Mesothelial cell of epicardium (in vitro differentiated cells): ENCODE measurements at regions not wholly inside any gene's neighbourhood (a gene's known extent, or its start where the extent isn't known, plus 50 kb on each side); places are given as distances from the start of the nearest gene placed in this dataset.

Experiments
- DNase-seq, 2 experiments: peaks; one replicate each; pipeline ENCODE4 v3.0.0; 2021; ENCODE audit warnings: low spot score in 2 of 2; ENCODE audit not compliant: unreplicated experiment in 2 of 2
- H3K27ac Mint-ChIP-seq: 2 replicates; pipeline ENCODE4 v1.8.0; 2021; ENCODE audit warnings: mixed read lengths
- H3K27me3 Mint-ChIP-seq: 2 replicates; pipeline ENCODE4 v1.8.0; 2021; ENCODE audit warnings: low read depth, mixed read lengths
- H3K36me3 Mint-ChIP-seq: 2 replicates; pipeline ENCODE4 v1.8.0; 2021; ENCODE audit warnings: mixed read lengths
- H3K4me1 Mint-ChIP-seq: 2 replicates; pipeline ENCODE4 v1.8.0; 2021; ENCODE audit warnings: mixed read lengths
- H3K4me3 Mint-ChIP-seq: 2 replicates; pipeline ENCODE4 v1.8.0; 2021; ENCODE audit warnings: mild to moderate bottlenecking, moderate library complexity, mixed read lengths
- H3K9me3 Mint-ChIP-seq: 2 replicates; pipeline ENCODE4 v1.8.0; 2021; ENCODE audit warnings: mixed read lengths
- TF ChIP-seq, protein P1 (sequence below): fragments of 200-600 bp; sonication (generic); IDR thresholded peaks from one replicate; pipeline ENCODE4 v1.5.0; 2021; ENCODE audit warnings: antibody characterized with exemption; ENCODE audit not compliant: unreplicated experiment

DNA sequence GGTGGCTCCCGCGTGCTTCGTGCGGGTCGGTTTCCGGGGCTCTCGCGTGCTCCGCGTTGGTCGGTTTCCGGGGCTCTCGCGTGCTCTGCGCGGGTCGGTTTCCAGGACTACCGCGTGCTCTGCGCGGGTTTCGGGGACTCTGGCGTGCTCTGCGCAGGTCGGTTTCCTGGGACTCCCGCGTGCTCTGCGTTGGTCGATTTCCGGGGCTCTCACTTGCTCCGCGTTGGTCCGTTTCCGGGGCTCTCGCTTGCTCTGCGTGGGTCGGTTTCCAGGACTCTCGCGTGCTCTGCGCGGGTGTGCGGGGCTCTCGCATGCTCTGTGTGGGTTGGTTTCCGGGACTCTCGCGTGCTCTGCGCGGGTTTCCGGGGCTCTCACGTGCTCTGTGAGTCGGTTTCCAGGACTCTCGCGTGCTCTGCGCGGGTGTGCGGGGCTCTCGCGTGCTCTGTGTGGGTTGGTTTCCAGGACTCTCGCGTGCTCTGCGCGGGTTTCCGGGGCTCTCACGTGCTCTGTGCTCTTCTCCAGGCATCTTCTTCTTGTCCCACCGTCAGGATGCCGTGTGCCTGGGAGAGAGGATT is 109.9 kb upstream of the LRPAP1 start:
- peaks cover 5% of the 10 kb centered on the region for H3K4me1 Mint-ChIP-seq
- H3K27me3 Mint-ChIP-seq, result peaks cover 30% of the 10 kb centered on the region
- no peak overlapping the region for H3K4me3 Mint-ChIP-seq
- H3K36me3 Mint-ChIP-seq, result no peaks in the 10 kb centered on the region
- H3K27ac Mint-ChIP-seq, result no peak overlapping the region
- TF ChIP-seq, protein P1, sequence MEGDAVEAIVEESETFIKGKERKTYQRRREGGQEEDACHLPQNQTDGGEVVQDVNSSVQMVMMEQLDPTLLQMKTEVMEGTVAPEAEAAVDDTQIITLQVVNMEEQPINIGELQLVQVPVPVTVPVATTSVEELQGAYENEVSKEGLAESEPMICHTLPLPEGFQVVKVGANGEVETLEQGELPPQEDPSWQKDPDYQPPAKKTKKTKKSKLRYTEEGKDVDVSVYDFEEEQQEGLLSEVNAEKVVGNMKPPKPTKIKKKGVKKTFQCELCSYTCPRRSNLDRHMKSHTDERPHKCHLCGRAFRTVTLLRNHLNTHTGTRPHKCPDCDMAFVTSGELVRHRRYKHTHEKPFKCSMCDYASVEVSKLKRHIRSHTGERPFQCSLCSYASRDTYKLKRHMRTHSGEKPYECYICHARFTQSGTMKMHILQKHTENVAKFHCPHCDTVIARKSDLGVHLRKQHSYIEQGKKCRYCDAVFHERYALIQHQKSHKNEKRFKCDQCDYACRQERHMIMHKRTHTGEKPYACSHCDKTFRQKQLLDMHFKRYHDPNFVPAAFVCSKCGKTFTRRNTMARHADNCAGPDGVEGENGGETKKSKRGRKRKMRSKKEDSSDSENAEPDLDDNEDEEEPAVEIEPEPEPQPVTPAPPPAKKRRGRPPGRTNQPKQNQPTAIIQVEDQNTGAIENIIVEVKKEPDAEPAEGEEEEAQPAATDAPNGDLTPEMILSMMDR, result no peak
- no peaks in the 10 kb centered on the region for H3K9me3 Mint-ChIP-seq
- DNase-seq, result no peak

DNA sequence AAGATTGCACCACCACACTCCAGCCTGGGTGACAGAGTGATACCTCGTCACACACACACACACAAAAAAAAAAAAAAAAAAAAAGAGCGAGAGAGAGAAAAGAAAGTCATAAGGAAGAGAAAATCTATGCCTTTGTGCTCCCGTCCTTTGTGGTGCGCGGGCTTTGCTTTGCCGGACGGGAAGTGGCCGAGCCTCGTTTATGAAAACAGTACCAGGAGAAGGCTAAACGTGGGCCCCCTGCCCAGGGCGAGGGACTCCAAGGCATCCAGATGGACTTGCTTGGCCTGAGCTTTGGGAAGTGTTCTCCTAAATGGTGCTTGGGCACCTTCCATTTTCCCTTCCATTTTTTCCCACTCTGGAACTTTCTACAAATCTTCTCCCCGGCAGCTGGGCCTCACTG is 109.3 kb upstream of the LRPAP1 start:
- peaks cover 5% of the 10 kb centered on the region for H3K4me1 Mint-ChIP-seq
- TF ChIP-seq, protein P1, result no peak
- H3K9me3 Mint-ChIP-seq, result no peaks in the 10 kb centered on the region
- peaks cover 25% of the 10 kb centered on the region for H3K27me3 Mint-ChIP-seq
- no peak overlapping the region for H3K27ac Mint-ChIP-seq
- DNase-seq, result no peak
- H3K36me3 Mint-ChIP-seq, result no peaks in the 10 kb centered on the region
- H3K4me3 Mint-ChIP-seq, result no peak overlapping the region

DNA sequence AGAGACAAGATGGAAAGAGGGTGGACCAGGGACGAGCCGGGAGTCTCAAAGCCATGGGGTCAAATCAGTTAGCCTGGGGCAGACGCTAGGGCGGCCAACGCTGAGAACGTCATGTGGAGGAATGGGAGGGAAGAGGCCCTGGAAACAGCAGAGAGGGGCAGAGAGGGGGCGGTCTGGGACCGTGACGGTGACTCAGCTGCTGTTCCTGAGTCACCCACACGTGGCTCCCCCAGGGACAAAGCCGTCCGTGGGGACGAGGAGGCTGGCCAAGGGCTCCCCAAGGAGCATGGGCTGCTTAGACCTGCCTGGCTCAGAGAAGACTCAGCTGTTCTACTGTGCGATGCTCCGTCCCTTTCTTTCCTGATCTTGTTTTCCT is 108.4 kb upstream of the LRPAP1 start:
- no peak overlapping the region for H3K4me3 Mint-ChIP-seq
- H3K9me3 Mint-ChIP-seq, result peaks cover 3% of the 10 kb centered on the region
- TF ChIP-seq, protein P1, result no peak
- H3K4me1 Mint-ChIP-seq, result peaks cover 4% of the 10 kb centered on the region
- no peak overlapping the region for H3K27ac Mint-ChIP-seq
- H3K27me3 Mint-ChIP-seq, result peaks cover 22% of the 10 kb centered on the region
- no peaks in the 10 kb centered on the region for H3K36me3 Mint-ChIP-seq
- DNase-seq, result no peak

DNA sequence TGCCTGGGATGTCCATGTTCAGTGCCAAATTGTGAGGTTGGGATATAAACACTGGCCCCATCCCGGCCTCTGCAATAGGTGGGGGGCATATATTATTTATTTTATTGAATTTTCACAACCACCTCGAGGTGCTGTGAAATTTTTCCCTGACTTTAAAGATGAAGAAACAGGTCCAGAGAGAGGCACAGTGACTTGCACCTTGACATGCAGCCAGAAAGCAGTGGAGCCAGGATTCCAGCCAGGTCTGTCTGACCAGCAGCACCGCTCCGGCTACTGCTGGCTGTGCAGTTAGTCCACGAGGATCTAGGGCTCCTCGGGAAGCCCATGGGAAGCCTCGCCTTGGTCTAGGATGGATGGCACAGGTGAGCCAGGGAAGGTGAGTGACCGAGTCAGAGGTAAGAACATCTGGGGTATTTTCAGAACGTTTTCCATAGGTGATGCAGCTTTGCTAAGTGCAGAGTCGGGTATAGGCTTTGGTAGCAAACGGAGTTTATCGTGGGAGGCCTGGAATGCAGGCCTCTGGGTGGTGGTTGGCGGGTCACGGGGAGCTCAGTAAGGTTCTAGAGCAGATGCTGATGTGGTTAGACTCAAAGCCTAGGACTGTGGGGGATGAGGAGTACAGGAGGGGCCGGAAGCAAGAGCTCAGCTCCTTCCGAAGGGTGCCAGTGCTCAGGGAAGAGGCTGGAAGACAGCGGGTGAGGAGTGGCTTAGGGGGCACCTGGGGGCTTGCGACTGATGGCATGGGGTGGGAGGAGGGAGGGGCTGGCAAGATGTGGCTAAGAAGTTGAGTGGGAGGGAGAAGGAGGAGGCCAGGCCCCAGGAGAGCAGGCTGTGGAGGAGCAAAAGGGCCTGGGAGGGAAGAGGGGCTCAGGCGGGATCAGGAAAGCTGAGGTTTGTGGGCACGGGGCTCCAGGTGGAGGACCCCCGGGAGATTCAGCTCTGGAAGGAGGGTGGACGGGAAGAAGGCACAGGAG is 107.7 kb upstream of the LRPAP1 start:
- Mint-ChIP-seq H3K27ac (no peak overlapping the region), H3K4me1 (no peaks in the 10 kb centered on the region), H3K9me3 (peaks cover 3% of the 10 kb centered on the region), H3K36me3 (no peaks in the 10 kb centered on the region), H3K4me3 (no peak overlapping the region), H3K27me3 (peaks cover 20% of the 10 kb centered on the region)
- no peak for DNase-seq
- TF ChIP-seq, protein P1, result no peak

DNA sequence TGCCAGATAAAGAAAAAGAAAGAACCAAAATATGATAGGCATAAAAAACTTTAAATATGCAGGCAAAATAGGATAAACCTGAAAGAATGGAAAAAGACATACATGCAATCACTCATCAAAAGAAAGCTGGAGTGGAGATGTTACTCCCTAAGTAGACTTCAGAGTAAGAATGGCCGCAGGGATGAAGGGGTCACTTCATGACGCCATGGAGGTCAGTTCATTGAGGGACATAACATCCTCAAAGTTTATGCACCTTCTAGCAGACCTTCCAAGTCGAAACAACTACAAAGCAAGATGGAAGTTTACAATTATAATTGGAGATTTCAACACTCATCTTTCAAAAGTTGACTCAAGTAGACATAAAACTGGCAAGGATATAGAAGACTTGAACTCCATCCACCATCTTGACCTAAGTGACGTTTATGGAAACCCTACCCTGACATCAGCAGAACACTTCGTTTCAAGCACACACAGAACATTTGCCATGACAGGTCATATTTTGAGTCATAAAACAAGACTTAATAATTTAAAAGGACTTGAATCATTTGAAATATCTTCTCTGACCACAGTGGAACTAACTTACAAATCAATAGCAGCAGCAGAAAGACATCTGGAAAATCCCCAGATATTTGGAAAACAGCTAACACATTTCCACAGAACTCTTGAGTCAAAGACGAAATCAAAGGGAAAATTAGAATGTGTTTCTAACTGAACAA is 106.0 kb upstream of the LRPAP1 start:
- Mint-ChIP-seq H3K4me3 (no peak overlapping the region), H3K27me3 (peaks cover 15% of the 10 kb centered on the region), H3K9me3 (peaks cover 3% of the 10 kb centered on the region), H3K36me3 (no peaks in the 10 kb centered on the region), H3K4me1 (no peaks in the 10 kb centered on the region), H3K27ac (no peak overlapping the region)
- DNase-seq, result no peak
- TF ChIP-seq, protein P1, result no peak
